Esophagus squamous epithelium (tissue), 5 donors: ENCODE measurements at regions not wholly inside any gene's neighbourhood (a gene's known extent, or its start where the extent isn't known, plus 50 kb on each side); places are given as distances from the start of the nearest gene placed in this dataset.

Experiments
- DNase-seq: peaks from one replicate; lab custom pipeline; 2025; lab: John Stamatoyannopoulos, UW
- H3K27ac ChIP-seq, 4 donors: fragments of 200-600 bp; sonication (generic); one replicate each; pipeline ENCODE4 v1.5.1; 2016 to 2019; ENCODE audit warnings: mild to moderate bottlenecking in 1 of 4
- H3K27me3 ChIP-seq, 4 donors: fragments of 200-600 bp; sonication (generic); 1 replicate in 3 of 4; 2 replicates in 1 of 4; pipeline versions ENCODE4 v1.5.1 to v1.6.0; 2017 to 2021; ENCODE audit warnings: antibody characterized with exemption in 1 of 4
- H3K36me3 ChIP-seq, 3 donors: fragments of 200-600 bp; sonication (generic); one replicate each; pipeline ENCODE4 v1.5.1; 2016 to 2019
- H3K4me1 ChIP-seq, 3 donors: fragments of 200-600 bp; sonication (generic); one replicate each; pipeline ENCODE4 v1.5.1; 2017 to 2019
- H3K4me3 ChIP-seq, 4 donors: fragments of 200-600 bp; sonication (generic); 1 replicate in 3 of 4; 2 replicates in 1 of 4; pipeline ENCODE4 v1.5.1; 2016 to 2019; ENCODE audit warnings: mild to moderate bottlenecking in 2 of 4, moderate library complexity in 1 of 4
- H3K9me3 ChIP-seq, 3 donors: fragments of 200-600 bp; sonication (generic); one replicate each; pipeline ENCODE4 v1.5.1; 2016 to 2019
- CTCF ChIP-seq, 6 experiments: fragments of 450-650 bp in 4 of 6; fragments of 200-600 bp in 2 of 6; sonication (generic) in 2 of 6; IDR thresholded peaks; one replicate each; pipeline ENCODE4 v1.5.1; 2016 to 2019; ENCODE audit warnings: antibody characterized with exemption in 6 of 6, mild to moderate bottlenecking in 4 of 6, moderate library complexity in 4 of 6
- POLR2A ChIP-seq, 4 donors: fragments of 450-650 bp; IDR thresholded peaks; one replicate each; pipeline ENCODE4 v1.6.1; 2017; ENCODE audit warnings: antibody characterized with exemption in 4 of 4, mild to moderate bottlenecking in 4 of 4, moderate library complexity in 3 of 4
- WGBS, 2 donors: methylation state at CpG; one replicate each; pipeline ENCODE4 v1.1.5; 2018; 5-methylcytosine and 5-hydroxymethylcytosine counted together
- intact Hi-C: fragments of 100-400 bp; cut with DNase I; formaldehyde crosslinking; loops from one replicate; pipeline ENCODE4 v1.15.0; 2022
- donor health status: DM: yes; HTN: yes; CAD: no.

- Histone ChIP-seq H3K27ac (no peak overlapping the region), H3K4me3 (no peak overlapping the region), H3K4me1 (no peaks in the 10 kb centered on the region), H3K36me3 (no peaks in the 10 kb centered on the region), H3K27me3 (peaks cover 0 to 36% (median 0%) of the 10 kb centered on the region in 4 donors), H3K9me3 (no peaks in the 10 kb centered on the region)
- TF ChIP-seq CTCF (IDR thresholded peaks at IDR 0.05) (no peak), POLR2A (IDR thresholded peaks at IDR 0.05) (no peak)
- intact Hi-C loops = no loop called here
- no peak for DNase-seq
These were observed 95.3 kb upstream of the FAM136A start for GRCh38 chr2:70397186-70397585.

GRCh38 chr2:70396612-70397011 lies 94.7 kb upstream of the FAM136A start:
- Histone ChIP-seq H3K36me3 (no peaks in the 10 kb centered on the region), H3K4me1 (no peaks in the 10 kb centered on the region), H3K27ac (no peak overlapping the region), H3K9me3 (no peaks in the 10 kb centered on the region), H3K4me3 (no peak overlapping the region), H3K27me3 (peaks cover 0 to 36% (median 0%) of the 10 kb centered on the region in 4 donors)
- DNase-seq = no peak
- intact Hi-C loops = no loop called here
- no peak for TF ChIP-seq CTCF (IDR thresholded peaks at IDR 0.05)
- TF ChIP-seq POLR2A (IDR thresholded peaks at IDR 0.05) = no peak
- 33 to 84% methylated on average over 2 to 4 of the region's 5 CpGs for WGBS, 2 donors

- 92 to 96% methylated on average over 3 of the region's 3 CpGs for WGBS, 2 donors
- DNase-seq = no peak
- Histone ChIP-seq H3K9me3 (no peaks in the 10 kb centered on the region), H3K27me3 (peaks cover 0 to 28% (median 0%) of the 10 kb centered on the region in 4 donors), H3K4me1 (no peaks in the 10 kb centered on the region), H3K27ac (no peak overlapping the region), H3K36me3 (no peaks in the 10 kb centered on the region), H3K4me3 (no peak overlapping the region)
- TF ChIP-seq CTCF (IDR thresholded peaks at IDR 0.05) = no peak
- no peak for TF ChIP-seq POLR2A (IDR thresholded peaks at IDR 0.05)
- intact Hi-C loops = no loop called here
These were observed 92.0 kb upstream of the FAM136A start for GRCh38 chr2:70393881-70394280.

GRCh38 chr2:70391988-70392387 lies 90.1 kb upstream of the FAM136A start:
- 82 to 89% methylated on average over 1 of the region's 1 CpG for WGBS, 2 donors
- H3K9me3 ChIP-seq = no peaks in the 10 kb centered on the region
- no peak for TF ChIP-seq CTCF (IDR thresholded peaks at IDR 0.05)
- TF ChIP-seq POLR2A (IDR thresholded peaks at IDR 0.05) = no peak
- H3K36me3 ChIP-seq = no peaks in the 10 kb centered on the region
- H3K4me3 ChIP-seq = no peak overlapping the region
- peaks cover 0 to 11% (median 0%) of the 10 kb centered on the region in 4 donors for H3K27me3 ChIP-seq
- intact Hi-C loops = no loop called here
- H3K4me1 ChIP-seq = no peaks in the 10 kb centered on the region
- no peak overlapping the region for H3K27ac ChIP-seq
- no peak for DNase-seq

GRCh38 chr2:70391259-70391658 lies 89.4 kb upstream of the FAM136A start:
- H3K4me1 ChIP-seq = no peaks in the 10 kb centered on the region
- TF ChIP-seq POLR2A (IDR thresholded peaks at IDR 0.05) (no peak), CTCF (IDR thresholded peaks at IDR 0.05) (no peak)
- DNase-seq = no peak
- H3K36me3 ChIP-seq = no peaks in the 10 kb centered on the region
- H3K27ac ChIP-seq = no peak overlapping the region
- peaks cover 0 to 5% (median 0%) of the 10 kb centered on the region in 4 donors for H3K27me3 ChIP-seq
- H3K4me3 ChIP-seq = no peak overlapping the region
- intact Hi-C loops = no loop called here
- no peaks in the 10 kb centered on the region for H3K9me3 ChIP-seq
